T-helper 2 cell (primary cell): ENCODE measurements at regions not wholly inside any gene's neighbourhood (a gene's known extent, or its start where the extent isn't known, plus 50 kb on each side); places are given as distances from the start of the nearest gene placed in this dataset.

Experiments
- DNase-seq, 5 experiments: peaks; one replicate each; pipeline versions ENCODE4 v3.0.0 to v3.0.0-alpha.2; 2012 to 2022

DNA sequence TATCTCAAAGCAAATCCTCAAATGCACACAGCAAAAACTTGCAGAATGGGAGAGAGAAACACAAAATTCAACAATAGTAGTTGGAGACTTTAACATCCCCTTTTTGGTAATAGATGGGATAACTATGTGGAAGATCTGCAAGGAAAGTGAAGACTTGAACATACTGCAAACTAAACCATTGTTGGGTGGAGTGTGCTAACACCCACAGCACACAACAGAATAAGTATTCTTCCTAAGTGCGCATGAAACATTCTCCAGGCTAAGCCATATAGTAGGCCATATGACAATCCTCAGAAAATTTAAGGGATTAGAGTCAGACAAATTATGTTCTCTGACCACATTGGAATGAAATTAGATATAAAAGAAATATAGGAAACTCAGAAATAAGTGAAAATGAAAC lies 230.6 kb downstream of the FBXO15 start:
- DNase-seq: no peak

DNA sequence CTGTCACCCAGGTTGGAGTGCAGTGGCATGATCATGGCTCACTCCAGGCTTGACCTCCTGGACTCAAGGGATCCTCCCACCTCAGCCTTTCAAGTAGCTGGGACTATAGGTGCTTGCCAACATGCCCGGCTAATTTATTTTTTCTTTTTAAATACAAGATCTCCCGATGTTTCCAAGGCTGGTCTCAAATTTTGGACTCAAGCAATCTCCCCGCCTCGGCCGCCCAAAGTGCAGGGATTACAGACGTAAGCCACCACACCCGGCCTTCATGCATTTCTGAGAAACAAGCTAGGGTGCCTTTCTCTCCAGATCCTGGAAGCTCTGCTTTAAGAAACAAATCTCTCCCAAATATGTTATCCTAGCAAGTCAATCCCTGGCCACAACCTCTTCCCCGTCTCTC lies 234.1 kb downstream of the FBXO15 start:
- no peak for DNase-seq

DNA sequence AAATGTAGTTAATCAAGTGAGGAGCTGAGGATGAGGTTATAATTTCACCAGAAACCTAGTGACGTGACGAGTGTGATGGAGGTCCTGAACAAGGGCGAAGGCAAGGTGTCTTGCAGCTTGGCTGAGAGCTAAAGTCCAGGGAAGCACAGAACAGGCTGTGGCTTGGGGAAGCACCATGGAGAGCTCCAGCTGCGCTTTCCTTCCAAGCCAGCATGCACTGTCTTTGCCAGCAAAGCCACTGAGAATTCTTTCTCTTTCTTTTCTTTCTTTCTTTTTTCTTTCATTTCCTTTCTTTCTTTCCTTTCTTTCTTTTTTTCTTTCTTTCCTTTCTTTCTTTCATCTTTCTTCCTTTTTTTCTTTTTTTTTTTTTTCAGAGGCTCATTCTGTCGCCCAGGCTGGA lies 239.3 kb downstream of the FBXO15 start:
- DNase-seq: no peak

DNA sequence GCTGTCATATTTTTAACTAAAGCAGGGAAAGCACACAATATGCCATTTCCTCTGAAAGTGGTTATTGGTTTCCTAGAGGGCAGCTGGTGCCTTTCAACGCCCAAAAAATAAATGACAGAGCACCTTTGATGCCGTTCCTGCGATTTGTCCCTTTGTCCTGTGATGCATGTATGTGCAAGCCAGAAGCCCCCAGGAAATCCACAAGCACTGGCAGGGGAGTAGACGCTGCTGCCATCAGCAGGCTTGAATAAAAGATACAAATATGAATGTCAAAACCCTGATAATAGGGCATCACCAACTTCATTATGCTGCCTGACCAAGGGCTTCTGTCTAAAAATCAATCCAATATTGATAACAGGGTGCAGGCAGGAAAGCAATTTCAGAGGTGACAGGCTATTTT lies 246.1 kb downstream of the FBXO15 start:
- no peak for DNase-seq

DNA sequence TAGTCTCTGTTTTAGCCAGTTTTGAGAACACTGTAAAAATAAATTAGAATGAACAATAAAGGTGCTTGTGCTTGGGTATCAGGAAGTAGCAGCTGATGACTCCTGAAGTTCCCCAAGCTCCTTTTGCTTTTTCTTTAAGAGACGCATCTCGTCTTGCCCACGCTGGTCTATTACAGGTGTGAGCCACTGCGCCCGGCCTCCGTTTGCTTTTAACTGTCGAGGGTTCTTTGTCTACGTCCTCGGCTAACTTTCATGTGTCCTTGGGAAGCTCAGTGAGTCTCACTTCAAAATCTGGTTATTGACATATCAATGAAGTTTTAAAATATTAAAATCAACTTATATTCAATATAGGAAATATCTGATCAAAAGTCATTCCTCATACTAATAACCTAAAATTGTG lies 246.5 kb downstream of the FBXO15 start:
- no peak for DNase-seq

DNA sequence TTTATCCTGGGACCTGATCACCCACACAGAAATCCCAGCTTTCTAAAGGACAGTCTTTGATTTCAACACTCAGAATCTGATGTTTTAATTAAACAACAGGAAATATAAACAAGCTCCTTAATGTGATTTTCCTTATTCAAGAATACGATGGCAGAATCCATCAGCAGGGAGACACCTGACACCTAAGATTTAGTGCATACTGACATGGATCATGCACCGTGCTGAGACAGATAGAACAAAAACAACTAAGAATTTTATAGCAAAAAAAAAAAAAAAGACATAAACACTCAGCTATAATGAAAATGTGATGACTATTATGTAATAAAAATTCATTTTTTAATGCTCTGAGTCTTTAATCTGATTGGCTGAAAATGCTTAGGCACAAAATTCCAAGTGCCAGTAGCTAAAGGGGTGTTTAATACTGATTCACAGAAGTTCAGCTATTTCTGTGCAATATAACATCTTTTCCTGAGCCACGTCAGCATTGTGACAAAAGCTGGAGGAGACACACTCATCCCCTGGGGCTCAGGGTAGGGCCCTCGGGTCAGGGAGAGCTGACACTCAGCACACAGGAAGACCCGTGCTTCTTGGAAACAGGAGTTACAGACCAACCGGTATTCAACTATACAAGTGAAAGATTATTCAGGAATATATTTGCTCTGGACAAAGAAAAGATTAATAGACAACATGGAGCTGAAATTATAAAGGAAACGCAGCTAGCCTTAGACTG lies 247.4 kb downstream of the FBXO15 start:
- DNase-seq: no peak

DNA sequence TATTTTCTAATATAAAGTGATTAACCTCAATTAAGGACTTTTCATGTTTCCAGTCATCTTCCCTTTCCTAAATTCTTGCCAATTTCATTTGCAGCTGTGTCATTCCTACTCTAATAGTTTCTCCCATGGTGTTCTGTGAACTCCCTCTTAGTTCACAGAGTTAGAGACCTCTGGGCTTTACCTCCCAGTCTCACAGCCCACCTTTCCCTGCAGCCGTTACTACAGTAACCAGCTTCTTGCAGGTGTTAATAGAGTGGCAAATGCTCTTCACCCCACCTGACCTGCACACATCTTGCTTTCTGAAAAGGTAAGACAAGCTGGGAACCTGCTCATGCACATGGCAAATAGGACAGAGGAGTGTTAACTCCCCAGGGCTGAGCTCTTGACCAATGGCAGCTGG lies 250.1 kb downstream of the FBXO15 start:
- no peak for DNase-seq

DNA sequence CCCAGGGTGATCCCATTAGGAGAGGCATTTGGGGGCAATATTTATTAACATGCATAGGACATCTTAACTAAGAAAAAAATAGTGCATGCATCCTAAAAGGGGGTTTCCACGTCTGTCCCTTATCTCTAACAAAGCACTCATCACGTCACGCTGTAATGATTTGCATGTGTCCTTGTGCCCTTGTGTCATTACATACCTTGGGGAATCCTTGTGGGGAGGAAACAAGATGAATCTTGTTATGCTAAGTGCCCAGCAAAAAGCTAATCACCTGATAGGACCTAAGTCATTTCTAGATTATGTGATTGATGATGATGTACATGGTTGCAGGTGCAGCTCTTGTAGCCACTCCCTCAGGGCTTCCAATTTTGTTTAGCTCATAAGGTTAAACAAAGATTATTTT lies 250.9 kb downstream of the FBXO15 start:
- DNase-seq: no peak

DNA sequence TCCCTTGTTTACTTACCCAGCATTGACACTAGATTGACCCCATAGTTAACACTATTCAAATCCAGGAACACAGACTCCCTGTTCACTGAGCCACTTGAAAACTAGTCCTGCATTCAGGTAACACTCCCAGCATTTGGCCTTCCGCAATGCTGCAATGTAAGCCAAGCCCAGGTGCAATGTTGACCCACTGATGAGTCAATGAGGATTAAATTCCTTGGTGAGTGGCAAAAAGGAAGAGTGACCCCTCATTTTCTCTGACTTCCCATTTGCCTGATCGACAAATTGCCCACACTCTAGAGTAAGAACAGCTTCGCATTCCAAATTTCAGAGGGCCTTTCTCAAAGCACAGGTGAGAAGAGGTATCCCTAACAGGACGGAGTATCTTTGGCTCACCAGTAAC lies 251.9 kb downstream of the FBXO15 start:
- DNase-seq: no peak

DNA sequence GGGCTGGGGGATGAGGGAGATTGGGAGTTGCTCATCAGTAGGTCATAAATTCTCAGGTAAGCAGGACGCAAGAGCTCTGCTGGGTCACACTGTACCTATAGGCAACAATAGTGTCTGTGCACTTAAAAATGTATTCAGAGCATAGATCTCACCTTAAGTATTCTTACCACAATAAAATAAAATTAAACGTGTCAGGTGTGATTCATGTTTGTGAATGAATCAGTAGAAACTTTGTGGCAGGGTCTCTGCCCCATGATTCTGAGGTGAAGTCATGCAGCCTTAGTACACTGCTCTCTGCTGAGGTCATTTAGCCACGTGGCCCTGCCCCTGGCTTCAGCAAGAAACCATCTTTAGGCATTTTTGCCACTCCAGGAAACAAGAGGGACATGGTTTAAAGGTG lies 253.8 kb downstream of the FBXO15 start:
- DNase-seq: no peak

DNA sequence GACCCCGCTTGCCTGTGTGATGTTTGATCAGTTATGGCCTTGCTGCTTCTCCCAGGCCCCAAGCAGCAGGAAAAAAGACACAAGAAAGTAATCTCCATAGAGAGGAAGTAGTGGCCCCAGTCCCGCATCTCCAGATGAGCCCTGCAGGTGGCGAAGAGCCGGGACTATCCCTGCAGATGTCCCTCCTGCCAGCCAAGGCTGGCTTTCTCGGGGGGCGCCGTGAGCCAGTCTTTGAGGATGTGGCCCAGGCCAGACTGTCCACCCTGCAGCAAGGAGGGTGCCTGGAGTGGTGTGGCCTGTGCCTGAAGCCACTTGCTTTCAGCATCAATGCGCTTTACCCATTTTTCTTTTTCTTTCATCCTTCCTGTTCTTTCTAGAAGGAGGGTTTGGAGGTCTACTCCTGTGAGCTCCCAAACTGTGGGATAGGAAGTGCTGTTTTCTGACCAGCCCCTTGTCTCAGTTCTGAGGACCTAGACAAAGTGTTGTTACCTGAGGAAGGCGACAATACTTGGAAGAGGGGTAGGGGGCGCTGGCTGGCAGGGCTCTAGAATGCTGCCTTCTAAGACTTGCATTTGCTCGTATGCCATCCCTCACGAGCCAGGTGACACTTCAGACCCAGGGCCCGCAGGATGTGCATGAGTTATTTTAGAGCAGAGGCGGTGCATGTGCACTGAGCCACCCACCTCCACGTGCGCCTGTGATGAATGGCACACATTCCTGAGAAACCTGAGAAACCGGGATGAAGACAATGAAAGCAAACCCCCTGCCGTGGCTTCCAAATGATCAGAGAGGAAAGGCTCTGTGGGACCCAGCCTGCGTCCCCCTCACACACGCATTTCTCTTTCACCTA lies 255.8 kb downstream of the FBXO15 start:
- DNase-seq: no peak

DNA sequence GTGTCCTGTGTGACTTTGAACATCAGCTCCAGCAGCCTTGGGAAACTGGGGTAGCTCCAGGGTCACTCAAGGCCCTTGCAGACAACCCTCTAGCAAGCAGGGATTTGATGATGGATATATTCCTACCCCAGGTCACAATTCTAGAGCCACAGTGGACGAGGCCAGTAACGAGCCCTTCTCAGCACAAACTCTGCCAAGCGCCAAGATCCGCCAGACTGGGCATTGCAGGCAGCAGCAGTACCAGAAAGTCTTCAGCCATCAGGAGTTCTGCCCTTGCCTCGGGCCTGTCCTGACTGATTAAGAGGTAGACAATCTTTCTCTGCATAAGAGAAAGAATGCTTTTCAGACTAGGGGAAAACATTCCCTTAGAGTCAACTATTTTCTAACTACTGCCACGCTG lies 259.1 kb downstream of the FBXO15 start:
- no peak for DNase-seq

DNA sequence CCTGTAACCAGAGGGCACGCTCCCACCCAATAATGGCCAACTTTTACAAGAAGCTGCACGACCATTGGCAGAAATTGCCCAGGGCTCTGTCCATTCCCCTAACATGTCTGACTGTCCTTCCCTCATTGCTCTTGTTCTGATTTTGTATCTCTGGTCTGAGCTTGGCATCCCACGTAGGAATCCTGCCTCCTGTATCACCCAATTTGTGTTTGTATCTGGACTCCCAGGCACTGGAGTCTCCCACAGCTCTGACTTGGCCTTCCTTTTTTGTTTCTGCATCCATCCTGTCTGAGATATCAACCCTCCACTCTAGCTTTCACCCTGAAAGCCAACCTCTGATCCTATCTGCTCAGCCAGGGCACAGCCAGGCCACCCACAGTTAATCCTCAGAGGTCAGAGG lies 259.8 kb downstream of the FBXO15 start:
- DNase-seq: no peak

DNA sequence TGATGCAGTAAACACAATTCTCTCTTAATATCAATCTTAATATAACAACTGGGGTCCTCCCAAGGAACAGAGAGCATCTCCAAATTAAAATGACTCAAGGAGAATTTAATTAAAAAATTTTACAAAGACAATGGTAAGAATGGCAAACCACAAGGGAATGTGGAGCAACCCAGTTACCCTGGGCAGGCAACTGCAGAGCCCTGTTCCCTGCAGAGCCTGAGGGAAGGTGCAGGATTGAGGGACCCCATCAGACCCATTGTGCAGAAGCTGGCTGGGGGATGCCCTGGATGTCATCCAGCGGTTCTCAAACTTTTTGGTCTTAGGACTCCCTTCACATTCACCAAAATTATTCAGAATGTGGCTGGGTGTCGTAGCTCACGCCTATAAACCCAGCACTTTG lies 262.8 kb downstream of the FBXO15 start:
- no peak for DNase-seq

DNA sequence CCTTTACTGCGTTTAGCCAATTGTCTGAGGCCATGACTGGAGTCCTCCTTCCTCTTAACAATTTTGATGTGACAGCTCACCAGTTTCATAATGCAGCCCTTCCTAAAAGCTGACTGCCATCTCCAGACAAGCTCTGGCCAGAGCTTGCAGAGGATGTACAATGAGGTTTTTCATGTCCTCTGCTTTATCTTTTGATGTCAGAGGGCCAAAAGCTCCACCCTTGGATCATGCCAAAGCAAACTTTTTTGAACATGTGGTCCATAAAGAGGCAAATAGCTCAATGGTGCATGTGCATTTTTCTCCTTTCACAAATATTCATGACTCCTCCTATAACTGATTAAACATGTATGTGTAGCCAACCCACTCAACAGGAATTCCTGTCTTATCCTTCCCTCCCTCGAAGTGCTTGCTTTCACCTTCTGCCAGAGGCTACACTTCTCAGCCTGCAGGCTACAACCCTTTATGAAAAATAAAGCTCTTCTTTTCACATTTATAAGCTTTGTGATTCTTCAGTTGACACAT lies 266.2 kb downstream of the FBXO15 start:
- DNase-seq: no peak

DNA sequence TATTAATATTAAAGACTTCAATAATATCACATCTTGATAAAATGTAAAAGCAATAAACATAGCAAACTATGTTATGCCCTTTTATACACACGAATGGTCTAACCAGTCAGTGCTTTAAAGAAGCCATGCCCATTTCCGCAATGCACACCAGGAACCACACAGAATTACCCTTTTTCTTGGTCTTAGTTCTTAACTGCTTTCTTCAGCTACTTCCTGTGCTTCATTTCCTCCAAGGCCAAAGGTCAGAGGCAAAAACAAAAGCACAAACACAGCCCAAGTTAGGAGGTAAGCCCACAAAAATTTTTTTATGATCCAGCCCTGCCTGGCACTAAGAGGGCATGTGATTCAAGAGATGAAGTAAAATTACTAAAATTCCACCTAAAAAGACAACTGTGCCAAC lies 267.2 kb downstream of the FBXO15 start:
- peak in 1 of 5 experiments; percentile 14 for DNase-seq

DNA sequence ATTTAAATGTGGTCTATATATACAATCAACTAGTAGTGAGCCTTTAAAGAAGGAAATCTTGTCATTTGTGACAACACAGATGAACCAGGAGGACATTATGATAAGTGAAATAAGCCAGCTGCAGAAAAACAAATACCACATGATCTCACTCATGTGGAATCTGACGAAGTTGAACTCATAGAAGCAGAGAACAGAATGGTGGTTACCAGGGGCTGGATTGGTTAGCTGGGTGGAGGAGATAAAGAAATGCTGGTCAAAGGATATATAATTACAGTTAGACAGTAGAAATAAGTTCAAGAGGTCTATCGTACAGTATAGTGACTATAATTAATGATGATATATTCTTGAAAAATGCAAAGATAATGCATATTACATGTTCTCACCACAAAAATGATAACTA lies 267.9 kb downstream of the FBXO15 start:
- DNase-seq: no peak

DNA sequence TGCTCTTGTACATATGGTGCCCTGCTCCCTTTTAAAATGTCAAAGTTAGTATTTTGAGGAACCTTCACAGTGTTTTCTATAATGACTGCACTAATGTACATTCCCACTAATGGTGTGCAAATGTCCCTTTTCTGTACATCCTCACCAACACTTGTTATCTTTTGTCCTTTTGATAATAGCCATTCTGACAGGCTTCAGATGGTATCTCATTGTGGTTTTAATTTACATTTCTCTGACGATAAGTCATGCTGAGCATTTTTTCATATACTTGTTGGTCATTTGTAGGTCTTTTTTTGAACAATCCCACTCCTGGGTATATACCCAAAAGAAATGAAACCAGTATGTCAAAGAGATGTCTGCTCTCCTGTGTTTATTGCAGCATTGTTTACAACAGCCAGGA lies 268.3 kb downstream of the FBXO15 start:
- no peak for DNase-seq

DNA sequence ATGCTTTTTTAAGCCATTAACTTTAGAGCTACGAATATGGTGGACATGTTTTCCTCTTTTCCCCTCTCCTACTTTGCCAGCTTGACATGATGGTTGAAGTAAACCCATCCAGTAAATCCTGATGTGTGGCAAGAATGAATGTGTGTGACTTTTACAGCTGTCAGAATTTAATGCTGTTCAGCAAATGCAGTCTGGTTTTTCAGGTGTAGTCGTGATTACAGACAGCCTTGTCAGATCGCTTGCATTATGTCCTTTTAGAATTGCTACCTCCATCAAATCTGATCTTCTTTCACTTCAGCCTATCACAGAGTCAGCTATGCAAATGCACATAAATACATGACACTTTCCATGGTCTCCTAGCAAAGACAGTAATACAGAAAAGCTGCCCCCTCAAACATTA lies 278.5 kb downstream of the FBXO15 start:
- DNase-seq: no peak

DNA sequence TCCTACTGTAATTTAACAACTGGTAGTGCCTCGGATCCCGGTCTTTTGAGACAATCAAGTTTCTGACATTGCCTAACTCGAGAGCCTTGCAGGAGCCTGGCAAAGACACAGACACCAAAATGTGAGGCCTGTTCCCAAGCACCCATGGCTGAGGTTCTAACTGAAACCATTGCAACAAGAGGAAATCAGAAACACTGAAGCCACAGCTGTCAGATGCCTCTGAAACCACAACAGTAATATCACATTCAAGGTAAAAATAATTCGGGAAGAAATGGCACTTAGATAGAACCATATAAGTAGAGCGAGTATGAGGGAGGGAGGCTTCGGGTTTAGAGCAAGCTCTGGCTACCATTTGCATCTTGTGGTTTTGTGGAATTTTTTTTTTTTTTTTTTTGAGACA lies 285.9 kb downstream of the FBXO15 start:
- DNase-seq: no peak

DNA sequence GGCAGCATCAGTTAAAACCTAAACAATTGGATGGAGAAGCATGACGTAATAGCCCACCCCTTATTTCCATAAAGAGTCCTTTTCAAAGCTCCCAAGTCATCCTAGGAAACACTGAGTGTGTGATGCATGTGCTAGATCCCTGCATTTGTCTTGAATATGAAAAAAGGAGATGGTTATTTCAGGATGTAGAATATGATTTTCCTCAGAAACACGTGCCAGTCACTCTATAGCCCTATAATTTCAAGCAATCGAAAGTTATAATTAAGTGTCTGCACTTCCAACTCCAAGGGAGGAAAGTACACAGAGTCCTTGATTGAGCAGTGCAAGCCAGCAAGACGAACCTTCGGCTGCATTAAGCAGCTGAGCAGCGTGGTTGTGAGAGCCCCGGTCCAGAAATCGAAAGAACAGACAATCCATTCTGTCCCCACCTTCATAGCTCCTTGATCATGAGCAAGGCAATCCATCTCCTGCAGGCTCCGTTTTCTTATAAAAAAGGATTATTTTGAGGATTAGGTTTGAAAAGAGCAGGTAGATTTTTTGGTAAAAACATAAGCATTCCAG lies 287.7 kb downstream of the FBXO15 start:
- DNase-seq: no peak

DNA sequence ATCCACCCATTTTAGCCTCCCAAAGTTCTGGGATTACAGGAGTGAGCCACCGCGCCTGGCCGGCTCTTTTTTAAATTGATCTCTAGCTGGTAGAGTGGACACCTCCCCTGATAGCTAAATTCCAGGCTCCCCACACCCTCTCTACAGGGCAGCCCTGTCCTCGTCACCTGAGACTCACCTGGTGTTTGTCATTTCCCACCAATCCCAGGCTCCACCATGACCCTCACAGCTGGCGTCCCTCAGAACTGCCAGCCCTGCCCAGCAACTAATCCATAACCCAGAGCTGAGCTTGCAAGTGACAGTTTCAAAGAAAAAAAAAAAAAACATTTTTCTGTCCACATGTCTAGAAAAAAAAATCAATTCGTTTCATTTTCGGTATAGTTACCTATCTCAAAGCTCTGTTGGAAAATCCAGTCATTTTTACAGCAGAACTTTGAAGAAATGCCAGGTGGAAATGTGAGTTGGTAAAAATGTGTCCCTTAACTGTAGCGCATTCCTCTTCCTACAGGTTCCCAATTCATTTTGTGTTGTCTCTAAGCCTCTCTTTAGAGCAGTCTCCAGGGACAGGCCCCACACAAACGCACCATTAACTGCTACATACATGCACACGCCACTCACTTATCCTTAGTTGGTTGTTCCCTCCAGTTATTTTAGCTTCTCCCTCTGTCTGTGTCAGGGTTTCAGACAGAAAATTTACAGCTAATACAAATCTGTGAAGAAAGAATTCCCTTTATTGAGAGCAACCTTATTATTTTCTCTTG lies 294.7 kb downstream of the FBXO15 start:
- DNase-seq: no peak

DNA sequence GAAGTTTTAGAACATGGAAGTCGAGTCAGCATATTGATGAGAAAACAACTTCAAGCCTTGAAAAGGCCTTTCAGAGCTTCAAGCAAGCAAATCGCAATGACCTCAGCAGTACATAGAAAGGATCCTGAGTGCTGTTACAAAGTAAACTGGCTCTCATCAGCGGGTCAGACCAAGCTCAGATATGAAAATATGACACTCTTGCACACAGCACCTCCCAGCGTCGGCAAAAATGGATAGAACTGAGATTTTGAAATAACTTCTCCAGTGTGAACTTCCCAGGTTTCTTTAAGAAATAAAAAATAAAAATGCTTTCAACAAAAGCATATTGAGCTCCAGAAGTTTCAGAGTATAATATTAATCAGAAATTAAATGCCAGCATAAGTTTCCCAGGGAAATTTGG lies 296.9 kb downstream of the FBXO15 start:
- no peak for DNase-seq
